ENCODE measurements at regions not wholly inside any gene's neighbourhood (a gene's known extent, or its start where the extent isn't known, plus 50 kb on each side); places are given as distances from the start of the nearest gene placed in this dataset.

DNA sequence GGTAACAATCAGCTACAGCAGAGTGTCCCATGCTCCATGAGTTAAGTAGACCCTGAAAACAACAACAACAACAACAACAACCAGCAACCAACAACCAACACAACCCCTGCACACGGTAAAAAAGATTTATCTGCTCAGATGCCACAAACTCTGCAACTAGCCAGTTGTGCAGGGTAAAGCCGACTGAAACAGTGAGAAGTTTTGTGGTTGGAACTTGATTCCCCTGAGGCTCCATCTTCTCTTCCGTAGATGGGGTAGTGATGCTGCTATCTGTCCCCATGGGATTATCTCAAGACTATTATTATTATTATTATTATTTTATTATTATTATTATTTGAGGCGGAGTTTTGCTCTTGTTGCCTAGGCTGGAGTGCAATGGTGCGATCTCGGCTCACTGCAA lies 50.6 kb upstream of the RAPGEF2 start:
- TF ChIP-seq CTCF (conservative IDR thresholded peaks at IDR 0.05; ENCODE audit: low read depth, low read length): no peak
- H3K4me3 ChIP-seq (ENCODE audit: low read length): no peak overlapping the region
- no peak for DNase-seq (ENCODE audit: low read depth)

Measured in retinal pigment epithelial cell (primary cell).